H1 (cell line): ENCODE measurements at regions not wholly inside any gene's neighbourhood (a gene's known extent, or its start where the extent isn't known, plus 50 kb on each side); places are given as distances from the start of the nearest gene placed in this dataset.

Source experiments
- ATF3 ChIP-seq: IDR thresholded peaks from 2 replicates; pipeline ENCODE4 v1.6.1; 2011; ENCODE audit warnings: low read depth, mild to moderate bottlenecking, low read length; ENCODE audit not compliant: insufficient read depth
- CBX5 ChIP-seq: fragments of 300-800, 300-1000 bp; sonication (generic); IDR thresholded peaks from 2 replicates; pipeline ENCODE4 v1.7.1; 2016; ENCODE audit warnings: antibody characterized with exemption, low read length, low read depth
- CHD2 ChIP-seq: IDR thresholded peaks from 2 replicates; pipeline ENCODE4 v1.6.1; 2012; ENCODE audit warnings: low read length, improper control_type of control experiment
- EP300 ChIP-seq, 2 experiments: IDR thresholded peaks; 1 replicate in 1 of 2; 2 replicates in 1 of 2; pipeline ENCODE4 v1.6.1; 2011 to 2012; ENCODE audit warnings: low read depth in 2 of 2, low read length in 2 of 2, mild to moderate bottlenecking in 2 of 2, borderline replicate concordance in 1 of 2, inconsistent platforms in 1 of 2, moderate library complexity in 1 of 2
- EZH2 ChIP-seq: fragments of 200-600 bp; sonication (generic); IDR thresholded peaks from 2 replicates; pipeline ENCODE4 v1.7.1; 2012; ENCODE audit warnings: low read depth, mild to moderate bottlenecking, moderate library complexity, low read length, inconsistent platforms; ENCODE audit not compliant: severe bottlenecking
- JUND ChIP-seq: IDR thresholded peaks from 2 replicates; pipeline ENCODE4 v1.6.1; 2011; ENCODE audit warnings: mild to moderate bottlenecking, improper control_type of control experiment, low read length
- POLR2A ChIP-seq, 2 experiments: IDR thresholded peaks; 1 replicate in 1 of 2; 2 replicates in 1 of 2; pipeline ENCODE4 v1.6.1; 2011; ENCODE audit warnings: low read depth in 2 of 2, low read length in 2 of 2, mild to moderate bottlenecking in 2 of 2; ENCODE audit errors: control extremely low read depth in 1 of 2
- POLR2AphosphoS5 ChIP-seq: IDR thresholded peaks from 2 replicates; pipeline ENCODE4 v1.6.1; 2011; ENCODE audit warnings: low read depth, low read length
- RAD21 ChIP-seq, 2 experiments: IDR thresholded peaks in 1 of 2; conservative IDR thresholded peaks in 1 of 2; 2 replicates each; pipeline ENCODE4 v1.6.1; 2011; ENCODE audit warnings: low read depth in 2 of 2, low read length in 2 of 2, improper control_type of control experiment in 1 of 2, inconsistent platforms in 1 of 2, mild to moderate bottlenecking in 1 of 2, moderate library complexity in 1 of 2
- RNF2 ChIP-seq: fragments of 200-900, 300-1000 bp; sonication (generic); IDR thresholded peaks from 2 replicates; pipeline ENCODE4 v1.7.1; 2016; ENCODE audit warnings: borderline replicate concordance, low read depth, mild to moderate bottlenecking, antibody characterized with exemption, low read length; ENCODE audit not compliant: poor library complexity, severe bottlenecking; ENCODE audit errors: missing control alignments
- USF2 ChIP-seq: IDR thresholded peaks from 2 replicates; pipeline ENCODE4 v1.6.1; 2011; ENCODE audit warnings: low read length, improper control_type of control experiment
- TF ChIP-seq, protein P1 (sequence below), 3 experiments: IDR thresholded peaks; 1 replicate in 2 of 3; 2 replicates in 1 of 3; pipeline versions ENCODE4 v1.5.1 to v1.6.1; 2011; ENCODE audit warnings: low read length in 3 of 3, mild to moderate bottlenecking in 3 of 3, inconsistent platforms in 2 of 3, low read depth in 1 of 3, moderate library complexity in 1 of 3; ENCODE audit not compliant: insufficient read depth in 1 of 3; ENCODE audit errors: control extremely low read depth in 1 of 3

GRCh38 chr1:30395631-30396030, 327.8 kb downstream of the MATN1 start:
- TF ChIP-seq USF2, result no peak
- no peak for TF ChIP-seq EP300 (IDR thresholded peaks at IDR 0.05; ENCODE audit: borderline replicate concordance in 1 of 2, low read depth in 2 of 2, low read length in 2 of 2)
- TF ChIP-seq POLR2A (IDR thresholded peaks at IDR 0.05; ENCODE audit: control extremely low read depth in 1 of 2, low read depth in 2 of 2, low read length in 2 of 2), result no peak
- TF ChIP-seq EZH2, result no peak
- TF ChIP-seq, protein P1, sequence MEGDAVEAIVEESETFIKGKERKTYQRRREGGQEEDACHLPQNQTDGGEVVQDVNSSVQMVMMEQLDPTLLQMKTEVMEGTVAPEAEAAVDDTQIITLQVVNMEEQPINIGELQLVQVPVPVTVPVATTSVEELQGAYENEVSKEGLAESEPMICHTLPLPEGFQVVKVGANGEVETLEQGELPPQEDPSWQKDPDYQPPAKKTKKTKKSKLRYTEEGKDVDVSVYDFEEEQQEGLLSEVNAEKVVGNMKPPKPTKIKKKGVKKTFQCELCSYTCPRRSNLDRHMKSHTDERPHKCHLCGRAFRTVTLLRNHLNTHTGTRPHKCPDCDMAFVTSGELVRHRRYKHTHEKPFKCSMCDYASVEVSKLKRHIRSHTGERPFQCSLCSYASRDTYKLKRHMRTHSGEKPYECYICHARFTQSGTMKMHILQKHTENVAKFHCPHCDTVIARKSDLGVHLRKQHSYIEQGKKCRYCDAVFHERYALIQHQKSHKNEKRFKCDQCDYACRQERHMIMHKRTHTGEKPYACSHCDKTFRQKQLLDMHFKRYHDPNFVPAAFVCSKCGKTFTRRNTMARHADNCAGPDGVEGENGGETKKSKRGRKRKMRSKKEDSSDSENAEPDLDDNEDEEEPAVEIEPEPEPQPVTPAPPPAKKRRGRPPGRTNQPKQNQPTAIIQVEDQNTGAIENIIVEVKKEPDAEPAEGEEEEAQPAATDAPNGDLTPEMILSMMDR (IDR thresholded peaks at IDR 0.05; ENCODE audit: control extremely low read depth in 1 of 3, insufficient read depth in 1 of 3, low read depth in 1 of 3, low read length in 3 of 3), result no peak
- no peak for TF ChIP-seq CBX5
- TF ChIP-seq CHD2, result no peak
- TF ChIP-seq RAD21 (IDR thresholded peaks at IDR 0.05 in 1 of 2, conservative IDR thresholded peaks at IDR 0.05 in 1 of 2; ENCODE audit: low read depth in 2 of 2, low read length in 2 of 2), result no peak
- TF ChIP-seq ATF3, result no peak
- TF ChIP-seq RNF2, result no peak
- no peak for TF ChIP-seq POLR2AphosphoS5
- no peak for TF ChIP-seq JUND
